HG02870 (cell line): ENCODE measurements at regions not wholly inside any gene's neighbourhood (a gene's known extent, or its start where the extent isn't known, plus 50 kb on each side); places are given as distances from the start of the nearest gene placed in this dataset.

Experiments
- ATAC-seq: cut with Tn5 transposase; IDR thresholded peaks from one replicate; pipeline ENCODE4 v1.9.1; 2021; ENCODE audit warnings: mild to moderate bottlenecking, moderate library complexity; ENCODE audit not compliant: unreplicated experiment

- no peak for ATAC-seq
Measured at GRCh38 chr4:135605076-135605475, 1403.5 kb upstream of the PABPC4L start.

- ATAC-seq, result no peak
Measured at GRCh38 chr4:135604531-135604930, 1402.9 kb upstream of the PABPC4L start.

- no peak for ATAC-seq
Measured at GRCh38 chr4:135601351-135601750, 1399.8 kb upstream of the PABPC4L start.

GRCh38 chr4:135598151-135598550, 1396.6 kb upstream of the PABPC4L start:
- no peak for ATAC-seq

- no peak for ATAC-seq
Measured at GRCh38 chr4:135594521-135594920, 1392.9 kb upstream of the PABPC4L start.

GRCh38 chr4:135575041-135575440, 1373.5 kb upstream of the PABPC4L start:
- no peak for ATAC-seq

- ATAC-seq, result no peak
Measured at GRCh38 chr4:135573251-135573650, 1371.7 kb upstream of the PABPC4L start.

GRCh38 chr4:135564090-135564489, 1362.5 kb upstream of the PABPC4L start:
- ATAC-seq, result no peak

GRCh38 chr4:135553213-135553612, 1351.6 kb upstream of the PABPC4L start:
- no peak for ATAC-seq

- ATAC-seq, result no peak
Measured at GRCh38 chr4:135552131-135552530, 1350.5 kb upstream of the PABPC4L start.

- no peak for ATAC-seq
Measured at GRCh38 chr4:135548711-135549110, 1347.1 kb upstream of the PABPC4L start.

- no peak for ATAC-seq
Measured at GRCh38 chr4:135545616-135546317, 1344.2 kb upstream of the PABPC4L start.

- ATAC-seq, result no peak
Measured at GRCh38 chr4:135538698-135539097, 1337.1 kb upstream of the PABPC4L start.

- ATAC-seq, result no peak
Measured at GRCh38 chr4:135533053-135533452, 1331.5 kb upstream of the PABPC4L start.

GRCh38 chr4:135532132-135532531, 1330.5 kb upstream of the PABPC4L start:
- ATAC-seq, result no peak

- ATAC-seq, result no peak
Measured at GRCh38 chr4:135515295-135515694, 1313.7 kb upstream of the PABPC4L start.

- ATAC-seq, result no peak
Measured at GRCh38 chr4:135510582-135510981, 1309.0 kb upstream of the PABPC4L start.

- no peak for ATAC-seq
Measured at GRCh38 chr4:135508006-135508714, 1306.6 kb upstream of the PABPC4L start.

GRCh38 chr4:135497563-135498152, 1296.1 kb upstream of the PABPC4L start:
- ATAC-seq, result no peak

GRCh38 chr4:135492439-135492838, 1290.8 kb upstream of the PABPC4L start:
- no peak for ATAC-seq

GRCh38 chr4:135485371-135485770, 1283.8 kb upstream of the PABPC4L start:
- no peak for ATAC-seq

- no peak for ATAC-seq
Measured at GRCh38 chr4:135476272-135476671, 1274.7 kb upstream of the PABPC4L start.
